Mucosa of rectum (tissue), 2 donors: ENCODE measurements at regions not wholly inside any gene's neighbourhood (a gene's known extent, or its start where the extent isn't known, plus 50 kb on each side); places are given as distances from the start of the nearest gene placed in this dataset.

Experiments used
- H3K27ac ChIP-seq, 2 donors: one replicate each; pipeline ENCODE4 v1.7.0; 2013; ENCODE audit warnings: inconsistent platforms in 2 of 2, low read depth in 2 of 2, low read length in 2 of 2
- H3K27me3 ChIP-seq, 2 donors: one replicate each; pipeline ENCODE4 v1.7.0; 2013; ENCODE audit warnings: low read length in 2 of 2; ENCODE audit not compliant: control insufficient read depth in 2 of 2, insufficient read depth in 2 of 2
- H3K36me3 ChIP-seq, 2 donors: one replicate each; pipeline ENCODE4 v1.7.0; 2013; ENCODE audit warnings: low read length in 2 of 2; ENCODE audit not compliant: control insufficient read depth in 2 of 2, insufficient read depth in 2 of 2
- H3K4me1 ChIP-seq, 2 donors: one replicate each; pipeline ENCODE4 v1.7.0; 2013; ENCODE audit warnings: low read length in 2 of 2, mild to moderate bottlenecking in 1 of 2; ENCODE audit not compliant: control insufficient read depth in 2 of 2, insufficient read depth in 2 of 2
- H3K4me3 ChIP-seq, 2 donors: one replicate each; pipeline ENCODE4 v1.7.0; 2013; ENCODE audit warnings: low read length in 2 of 2
- H3K9ac ChIP-seq, 2 donors: one replicate each; pipeline ENCODE4 v1.7.0; 2013; ENCODE audit warnings: low read length in 2 of 2, low read depth in 1 of 2, mild to moderate bottlenecking in 1 of 2
- H3K9me3 ChIP-seq, 2 donors: one replicate each; pipeline ENCODE4 v1.7.0; 2013; ENCODE audit warnings: low read length in 2 of 2; ENCODE audit not compliant: control insufficient read depth in 2 of 2
- donor health status: healthy.
- donor health status: Normal muscosa, but diverticular disease.

DNA sequence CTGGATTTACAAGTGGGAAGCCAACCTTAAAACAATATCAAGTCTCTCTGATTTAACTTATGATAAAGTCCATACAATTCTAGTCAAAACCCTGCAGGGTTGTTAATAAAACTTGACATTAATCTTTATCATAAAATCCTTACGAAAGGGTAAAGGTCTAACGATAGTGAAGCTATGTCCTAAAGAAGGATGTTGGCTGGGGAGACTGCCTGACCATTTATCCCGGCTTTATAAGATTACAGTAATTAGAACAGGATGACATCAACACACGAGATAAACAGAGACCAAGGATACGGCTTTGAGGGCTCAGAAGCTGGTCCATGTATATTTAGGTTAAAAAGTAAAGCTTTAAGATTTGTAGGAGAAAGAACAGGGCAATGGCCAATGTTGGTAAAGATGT, 189.0 kb upstream of the COPS8 start:
- no peak overlapping the region for H3K27ac ChIP-seq
- no peaks in the 10 kb centered on the region for H3K4me1 ChIP-seq
- H3K36me3 ChIP-seq = no peaks in the 10 kb centered on the region
- no peaks in the 10 kb centered on the region for H3K9me3 ChIP-seq
- H3K9ac ChIP-seq = no peak overlapping the region
- H3K4me3 ChIP-seq = no peak overlapping the region
- peaks cover 2 to 3% of the 10 kb centered on the region in 2 donors for H3K27me3 ChIP-seq

DNA sequence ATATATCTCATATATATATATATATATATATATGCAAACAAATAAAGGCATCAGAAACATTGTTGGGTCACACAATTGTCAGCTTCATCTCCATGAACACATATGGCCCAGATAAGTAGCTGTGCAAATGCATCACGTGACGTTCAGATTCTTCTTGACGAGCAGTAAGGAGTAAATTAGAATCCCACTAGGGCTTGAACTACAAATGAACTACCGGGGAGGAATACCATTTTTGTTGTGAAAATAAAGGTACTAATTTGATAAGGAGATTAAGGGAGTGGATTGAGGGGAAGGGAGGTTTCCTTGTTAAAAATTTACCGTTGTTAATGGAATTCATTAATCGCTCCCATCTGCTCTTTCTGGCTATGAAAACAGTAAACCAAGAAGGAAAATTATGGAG, 186.5 kb upstream of the COPS8 start:
- no peak overlapping the region for H3K4me3 ChIP-seq
- no peaks in the 10 kb centered on the region for H3K9me3 ChIP-seq
- H3K36me3 ChIP-seq = no peaks in the 10 kb centered on the region
- no peaks in the 10 kb centered on the region for H3K4me1 ChIP-seq
- peaks cover 2 to 3% of the 10 kb centered on the region in 2 donors for H3K27me3 ChIP-seq
- H3K27ac ChIP-seq = no peak overlapping the region
- H3K9ac ChIP-seq = no peak overlapping the region

DNA sequence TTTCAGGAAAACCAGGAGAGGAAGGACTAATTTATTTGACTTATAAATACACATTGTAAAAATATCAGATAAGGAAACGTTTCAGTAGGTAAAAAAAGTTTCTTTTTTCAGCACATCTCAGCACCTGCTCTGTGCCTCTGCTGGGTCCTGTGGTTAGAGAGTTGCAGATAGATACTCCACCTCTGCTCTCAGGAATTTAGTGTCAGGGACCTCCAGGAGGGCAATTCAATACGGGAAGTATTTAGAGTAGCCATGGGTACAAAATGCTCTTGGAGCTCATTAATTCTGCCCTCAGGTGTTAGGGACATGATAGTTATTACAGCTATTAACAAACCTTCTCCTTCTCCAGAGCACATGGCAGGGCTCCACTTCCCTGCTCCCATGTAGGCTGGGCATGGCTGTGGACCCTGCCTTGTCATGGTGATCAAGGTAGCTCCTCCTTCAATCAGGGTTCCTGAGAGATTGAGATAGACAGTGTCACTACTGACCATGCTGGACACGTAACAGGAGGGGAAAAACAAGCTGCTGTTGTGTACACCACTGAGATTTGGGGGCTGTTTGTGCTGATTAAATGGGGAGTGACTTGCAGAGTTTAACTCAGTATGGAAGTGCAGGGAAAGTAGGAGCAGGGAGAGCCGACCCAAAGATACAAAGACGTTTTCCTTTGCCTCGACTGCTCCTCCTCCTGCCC, 185.6 kb upstream of the COPS8 start:
- H3K4me3 ChIP-seq = no peak overlapping the region
- H3K36me3 ChIP-seq = no peaks in the 10 kb centered on the region
- H3K27me3 ChIP-seq = peaks cover 2 to 3% of the 10 kb centered on the region in 2 donors
- H3K9ac ChIP-seq = no peak overlapping the region
- H3K27ac ChIP-seq = no peak overlapping the region
- H3K4me1 ChIP-seq = no peaks in the 10 kb centered on the region
- H3K9me3 ChIP-seq = no peaks in the 10 kb centered on the region

DNA sequence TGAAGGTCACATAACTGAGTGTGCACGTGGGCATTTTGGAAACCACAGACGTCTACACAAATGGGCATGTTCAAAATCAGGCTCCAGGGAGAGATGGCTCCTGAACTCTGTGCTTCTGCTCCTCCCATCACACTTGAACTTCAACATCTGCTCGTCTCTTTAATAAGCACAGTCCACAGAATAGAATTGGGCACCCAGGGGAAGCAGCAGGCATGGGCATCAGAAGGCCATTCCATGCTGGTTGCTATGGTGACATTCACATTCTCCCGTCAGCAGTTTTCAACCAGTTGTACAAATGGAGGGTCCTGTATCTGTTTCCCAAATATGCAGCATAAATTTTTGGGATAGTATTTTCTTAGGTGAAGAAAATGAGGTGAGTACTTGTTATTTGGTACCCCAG, 183.7 kb upstream of the COPS8 start:
- Histone ChIP-seq H3K9me3 (no peaks in the 10 kb centered on the region), H3K4me1 (no peaks in the 10 kb centered on the region), H3K27ac (no peak overlapping the region), H3K27me3 (peaks cover under 1 to 3% of the 10 kb centered on the region in 2 donors), H3K9ac (no peak overlapping the region), H3K36me3 (no peaks in the 10 kb centered on the region), H3K4me3 (no peak overlapping the region)

DNA sequence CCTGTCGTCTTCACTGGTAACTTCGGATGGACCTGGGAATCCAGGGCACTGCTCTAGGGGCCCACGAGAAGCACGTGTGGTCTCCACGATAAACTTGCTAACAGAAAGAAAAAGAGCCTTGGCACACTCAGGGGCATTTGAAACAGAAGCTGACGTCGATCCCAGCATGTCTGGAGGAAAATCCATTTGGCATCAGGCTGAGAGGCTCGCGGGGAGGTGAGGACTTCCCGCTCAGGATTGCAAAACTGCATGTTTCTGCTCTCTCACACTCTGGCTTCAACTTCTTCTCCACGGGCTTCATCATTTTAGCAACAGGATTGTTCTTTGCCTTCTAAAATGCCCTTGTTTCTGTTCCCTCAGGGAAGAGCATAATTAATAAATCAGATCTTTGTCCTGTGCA, 181.7 kb upstream of the COPS8 start:
- no peaks in the 10 kb centered on the region for H3K4me1 ChIP-seq
- no peaks in the 10 kb centered on the region for H3K9me3 ChIP-seq
- peaks cover 0 to 3% of the 10 kb centered on the region in 2 donors for H3K27me3 ChIP-seq
- no peak overlapping the region for H3K9ac ChIP-seq
- H3K27ac ChIP-seq = no peak overlapping the region
- H3K4me3 ChIP-seq = no peak overlapping the region
- no peaks in the 10 kb centered on the region for H3K36me3 ChIP-seq

DNA sequence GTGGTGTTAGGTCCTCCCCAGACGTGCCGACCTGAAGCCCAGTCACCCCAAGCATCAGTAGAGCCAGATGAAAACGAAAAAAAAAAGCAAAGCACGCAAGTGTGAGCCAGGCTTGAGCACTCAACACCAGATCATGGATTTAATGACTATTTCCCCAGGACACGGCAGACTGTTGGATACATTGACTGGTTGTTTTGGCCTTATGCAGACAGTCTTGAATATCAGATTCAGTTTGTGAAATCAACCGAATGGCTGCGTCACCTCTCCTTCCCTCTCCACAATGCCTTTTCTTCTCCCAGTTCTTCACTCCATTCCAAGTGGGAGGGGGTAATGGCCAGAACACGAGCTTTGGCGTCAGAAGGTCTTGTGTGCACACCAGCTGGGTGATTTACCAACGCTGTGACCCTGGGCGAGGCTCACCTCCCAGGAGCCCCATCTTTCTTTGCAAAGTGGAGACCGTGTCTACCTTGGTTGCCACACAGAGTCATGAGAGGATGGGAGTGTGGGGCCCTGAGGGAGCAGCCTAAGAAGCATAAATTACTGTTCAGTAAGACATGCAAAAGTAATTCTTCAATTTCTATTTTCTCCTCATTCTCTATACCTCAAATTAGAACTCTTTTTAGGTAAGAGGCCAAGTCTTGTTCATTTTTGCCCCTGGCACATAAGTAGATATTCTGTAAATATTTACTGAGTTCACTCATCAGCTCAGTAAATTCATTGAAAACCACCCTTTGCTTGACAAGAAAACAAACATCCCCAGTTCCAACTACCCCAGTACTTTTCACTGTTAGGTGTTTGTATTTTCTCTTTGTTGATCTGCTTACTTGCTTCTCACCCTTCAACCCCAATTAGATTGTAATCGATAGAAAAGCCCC, 181.1 kb upstream of the COPS8 start:
- no peak overlapping the region for H3K4me3 ChIP-seq
- H3K36me3 ChIP-seq = no peaks in the 10 kb centered on the region
- no peak overlapping the region for H3K27ac ChIP-seq
- H3K4me1 ChIP-seq = no peaks in the 10 kb centered on the region
- no peak overlapping the region for H3K9ac ChIP-seq
- H3K27me3 ChIP-seq = peaks cover 0 to 3% of the 10 kb centered on the region in 2 donors
- H3K9me3 ChIP-seq = no peaks in the 10 kb centered on the region

DNA sequence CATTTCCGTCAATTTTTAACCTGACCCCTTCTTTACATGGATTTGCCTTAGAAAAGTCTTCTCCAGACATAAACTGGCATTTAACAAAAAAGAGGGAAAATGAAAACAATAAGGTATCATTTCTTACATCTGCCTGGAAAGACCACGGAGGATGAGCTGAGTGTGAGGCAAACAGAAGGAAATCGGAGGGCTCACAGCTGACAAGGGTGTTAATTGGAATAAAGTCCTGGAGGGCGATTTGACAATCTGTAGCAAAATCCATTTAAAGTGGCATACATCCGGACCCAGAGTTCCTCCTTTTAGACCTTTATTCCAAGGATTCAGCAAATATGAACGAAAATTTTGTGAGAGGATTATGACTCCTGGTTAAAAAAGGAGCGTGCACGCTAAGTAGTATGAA, 179.7 kb upstream of the COPS8 start:
- Histone ChIP-seq H3K27ac (no peak overlapping the region), H3K4me1 (no peaks in the 10 kb centered on the region), H3K9ac (no peak overlapping the region), H3K27me3 (no peaks in the 10 kb centered on the region), H3K36me3 (no peaks in the 10 kb centered on the region), H3K9me3 (no peaks in the 10 kb centered on the region), H3K4me3 (no peak overlapping the region)

DNA sequence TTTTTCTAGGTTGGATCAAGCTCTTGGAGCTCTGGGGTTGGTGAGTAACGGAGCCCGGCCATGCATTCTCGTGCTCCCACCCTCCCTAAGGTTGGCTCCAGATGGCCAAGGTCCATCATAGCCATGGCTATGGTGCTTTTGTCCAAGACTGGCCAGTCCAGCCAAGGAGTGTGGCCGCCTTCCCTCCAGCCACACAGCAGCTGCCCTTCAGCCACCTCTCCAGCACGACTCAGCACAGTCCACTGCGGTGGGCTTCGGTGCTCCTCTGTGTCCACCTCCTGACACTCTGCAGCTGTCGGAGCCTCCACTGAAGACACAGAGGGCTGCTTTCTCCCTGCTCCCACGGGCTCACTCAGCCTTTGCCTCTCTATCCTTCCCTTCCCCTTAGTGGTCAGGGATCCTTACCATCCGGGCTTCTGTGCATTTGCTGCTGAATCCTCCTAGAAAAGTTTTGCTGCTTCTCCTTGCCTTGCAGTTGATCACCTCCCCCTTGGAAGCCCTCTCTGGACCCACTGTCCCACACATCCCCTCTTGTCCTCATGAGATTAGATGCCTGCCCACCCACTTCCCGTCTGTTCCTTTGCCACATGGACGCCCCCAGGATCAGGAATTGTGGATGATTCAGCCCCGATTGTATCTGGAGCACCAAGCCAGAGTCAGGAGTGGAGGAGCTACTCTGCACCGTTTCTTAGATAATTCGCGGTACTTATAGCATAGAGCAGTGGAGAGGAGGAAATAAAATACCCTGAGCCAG, 177.1 kb upstream of the COPS8 start:
- Histone ChIP-seq H3K4me1 (no peaks in the 10 kb centered on the region), H3K27me3 (no peaks in the 10 kb centered on the region)

DNA sequence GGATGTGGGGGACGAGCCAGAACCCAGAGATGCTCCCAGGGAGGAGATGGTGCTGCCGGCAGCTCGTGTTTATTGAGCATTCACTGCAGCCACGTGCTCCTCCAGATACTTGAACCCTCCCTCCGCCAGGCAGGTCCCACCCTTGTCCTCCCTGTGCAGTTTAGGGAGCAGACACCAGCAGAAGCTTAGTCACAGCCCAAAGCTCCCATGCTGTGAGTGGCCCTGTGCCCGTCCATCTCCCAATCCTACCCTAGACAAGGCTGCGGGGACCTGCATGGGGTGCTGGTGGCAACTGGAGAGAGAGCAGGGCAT, 176.5 kb upstream of the COPS8 start:
- Histone ChIP-seq H3K4me1 (no peaks in the 10 kb centered on the region), H3K27me3 (no peaks in the 10 kb centered on the region), H3K27ac (no peak overlapping the region), H3K36me3 (no peaks in the 10 kb centered on the region), H3K4me3 (no peak overlapping the region), H3K9ac (no peak overlapping the region), H3K9me3 (no peaks in the 10 kb centered on the region)

More for the DNA sequence above, 177.1 kb upstream of the COPS8 start:
- Histone ChIP-seq H3K9ac (no peak overlapping the region), H3K4me3 (no peak overlapping the region), H3K9me3 (no peaks in the 10 kb centered on the region), H3K36me3 (no peaks in the 10 kb centered on the region), H3K27ac (no peak overlapping the region)

DNA sequence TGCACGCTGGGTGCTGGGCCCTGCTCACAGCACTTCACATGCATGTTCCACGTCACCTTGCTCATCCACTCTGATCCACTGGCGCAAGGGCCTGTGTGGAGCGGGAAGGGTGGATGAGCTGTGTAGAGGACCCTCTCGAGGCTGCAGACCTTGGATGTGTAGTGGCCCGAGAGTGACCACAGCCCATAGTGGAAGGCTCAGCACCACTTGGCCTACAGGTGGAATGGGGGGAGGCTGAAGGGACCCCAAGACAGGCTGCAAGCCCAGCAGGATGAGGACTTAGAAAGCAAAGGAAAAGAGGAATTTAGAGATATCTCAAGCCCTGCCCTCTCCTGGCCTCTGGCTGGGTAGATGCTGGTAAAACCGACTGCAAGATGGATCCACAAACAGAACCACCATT, 175.9 kb upstream of the COPS8 start:
- H3K36me3 ChIP-seq = no peaks in the 10 kb centered on the region
- H3K27ac ChIP-seq = no peak overlapping the region
- no peaks in the 10 kb centered on the region for H3K27me3 ChIP-seq
- no peaks in the 10 kb centered on the region for H3K4me1 ChIP-seq
- H3K9me3 ChIP-seq = no peaks in the 10 kb centered on the region
- H3K9ac ChIP-seq = no peak overlapping the region
- no peak overlapping the region for H3K4me3 ChIP-seq
